ENCODE measurements at regions not wholly inside any gene's neighbourhood (a gene's known extent, or its start where the extent isn't known, plus 50 kb on each side); places are given as distances from the start of the nearest gene placed in this dataset.
"Not testable (repeated sequence)": the region's sequence is repeated elsewhere in the genome, so short reads cannot be mapped to it uniquely, and the experiment has no call there.

DNA sequence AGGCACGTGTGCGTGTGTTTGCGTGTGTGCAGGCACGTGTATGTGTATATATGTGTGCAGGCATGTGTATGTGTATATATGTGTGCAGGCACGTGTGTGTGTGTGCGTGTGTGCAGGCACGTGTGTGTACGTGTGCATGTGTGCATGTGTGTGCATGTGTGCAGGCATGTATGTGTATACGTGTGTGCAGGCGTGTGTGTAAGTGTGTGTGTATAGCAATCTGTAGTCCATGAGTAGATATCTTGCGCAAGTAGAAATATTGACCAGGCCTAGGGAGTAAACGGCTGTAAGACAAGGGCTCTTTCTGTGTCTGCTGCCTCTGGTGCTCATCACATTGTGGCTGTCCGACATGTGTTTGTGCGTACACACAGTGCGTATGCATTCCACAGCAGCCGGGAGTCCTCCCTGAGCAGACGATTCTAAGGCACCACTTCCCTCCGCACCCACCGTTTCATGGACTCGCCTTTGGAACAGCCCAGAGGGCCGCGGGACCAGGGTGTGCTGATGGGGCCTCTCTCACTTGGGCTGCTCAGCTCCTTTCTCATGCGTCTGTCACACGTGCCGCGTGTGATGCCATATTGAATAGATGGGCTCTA lies 167.6 kb downstream of the ERMARD start:
- DNase-seq (ENCODE audit: insufficient read length, low spot score) (no peak), FAIRE-seq (no peak)
- TF ChIP-seq, protein P1, sequence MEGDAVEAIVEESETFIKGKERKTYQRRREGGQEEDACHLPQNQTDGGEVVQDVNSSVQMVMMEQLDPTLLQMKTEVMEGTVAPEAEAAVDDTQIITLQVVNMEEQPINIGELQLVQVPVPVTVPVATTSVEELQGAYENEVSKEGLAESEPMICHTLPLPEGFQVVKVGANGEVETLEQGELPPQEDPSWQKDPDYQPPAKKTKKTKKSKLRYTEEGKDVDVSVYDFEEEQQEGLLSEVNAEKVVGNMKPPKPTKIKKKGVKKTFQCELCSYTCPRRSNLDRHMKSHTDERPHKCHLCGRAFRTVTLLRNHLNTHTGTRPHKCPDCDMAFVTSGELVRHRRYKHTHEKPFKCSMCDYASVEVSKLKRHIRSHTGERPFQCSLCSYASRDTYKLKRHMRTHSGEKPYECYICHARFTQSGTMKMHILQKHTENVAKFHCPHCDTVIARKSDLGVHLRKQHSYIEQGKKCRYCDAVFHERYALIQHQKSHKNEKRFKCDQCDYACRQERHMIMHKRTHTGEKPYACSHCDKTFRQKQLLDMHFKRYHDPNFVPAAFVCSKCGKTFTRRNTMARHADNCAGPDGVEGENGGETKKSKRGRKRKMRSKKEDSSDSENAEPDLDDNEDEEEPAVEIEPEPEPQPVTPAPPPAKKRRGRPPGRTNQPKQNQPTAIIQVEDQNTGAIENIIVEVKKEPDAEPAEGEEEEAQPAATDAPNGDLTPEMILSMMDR (IDR thresholded peaks at IDR 0.05; ENCODE audit: insufficient read depth, missing control alignments) = no peak

DNA sequence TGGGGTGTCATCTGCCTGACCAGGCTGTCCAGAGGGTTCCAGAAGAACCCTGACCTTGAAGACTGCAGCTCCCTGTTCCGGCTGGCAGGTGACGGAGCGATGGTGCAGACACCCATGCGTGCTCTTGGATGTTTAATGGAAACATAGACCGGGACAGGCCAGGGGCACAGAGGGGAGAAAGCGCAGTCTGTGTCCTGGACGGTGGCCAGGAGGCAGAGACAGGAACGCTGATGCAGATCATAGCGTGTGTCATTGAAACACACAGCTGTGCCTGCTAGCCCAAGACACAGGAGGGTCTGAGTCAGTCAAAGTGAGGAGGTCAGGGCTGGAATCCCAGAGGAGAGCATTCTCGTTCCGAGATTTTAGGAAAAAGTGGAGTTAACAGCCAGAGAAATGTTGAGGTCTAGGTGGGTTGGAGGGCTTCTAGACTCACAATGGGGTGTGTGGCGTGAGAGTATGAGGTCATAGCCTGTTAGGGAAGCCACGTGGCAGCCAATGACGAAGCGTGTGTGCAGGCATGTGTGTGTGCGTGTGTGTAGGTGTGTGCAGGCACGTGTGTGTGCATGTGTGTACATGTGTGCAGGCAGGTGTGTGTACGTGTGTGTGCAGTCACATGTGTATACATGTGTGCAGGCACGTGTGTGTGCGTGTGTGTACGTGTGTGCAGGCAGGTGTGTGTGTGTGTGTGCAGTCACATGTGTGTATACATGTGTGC lies 167.0 kb downstream of the ERMARD start:
- TF ChIP-seq, protein P1 (IDR thresholded peaks at IDR 0.05; ENCODE audit: insufficient read depth, missing control alignments) = no peak

DNA sequence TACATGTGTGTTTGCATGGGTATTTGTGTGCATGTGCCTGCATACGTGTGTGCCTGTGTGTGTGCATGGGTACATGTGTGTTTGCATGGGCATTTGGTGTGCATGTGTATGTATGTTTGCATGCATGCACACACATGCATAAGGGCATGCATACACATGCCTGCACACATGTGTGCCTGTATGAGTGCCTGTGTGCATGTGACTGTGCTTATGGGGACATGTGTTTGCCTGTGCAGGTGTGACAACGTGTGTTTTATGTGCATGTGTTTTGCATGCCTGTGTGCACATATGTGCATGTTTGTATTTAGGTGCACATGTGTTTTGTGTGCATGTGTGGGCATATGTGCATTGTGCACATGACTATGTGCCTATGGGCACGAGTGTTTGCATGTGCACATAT lies 165.7 kb downstream of the ERMARD start:
- DNase-seq (ENCODE audit: insufficient read length, low spot score) (no peak), FAIRE-seq (no peak)
- TF ChIP-seq, protein P1 (IDR thresholded peaks at IDR 0.05; ENCODE audit: insufficient read depth, missing control alignments) = no peak

More for the DNA sequence above, 167.0 kb downstream of the ERMARD start:
- FAIRE-seq (no peak), DNase-seq (ENCODE audit: insufficient read length, low spot score) (no peak)

GRCh38 chr6:169915769-169916550 lies 164.5 kb downstream of the ERMARD start:
- FAIRE-seq (no peak), DNase-seq (ENCODE audit: insufficient read length, low spot score) (no peak)
- TF ChIP-seq, protein P1 (IDR thresholded peaks at IDR 0.05; ENCODE audit: insufficient read depth, missing control alignments) = no peak

GRCh38 chr6:169913745-169914144 lies 162.3 kb downstream of the ERMARD start:
- FAIRE-seq; DNase-seq (ENCODE audit: insufficient read length, low spot score): not testable (repeated sequence)

GRCh38 chr6:169913096-169913638 lies 161.7 kb downstream of the ERMARD start:
- TF ChIP-seq, protein P1 (IDR thresholded peaks at IDR 0.05; ENCODE audit: insufficient read depth, missing control alignments) = no peak
- DNase-seq (ENCODE audit: insufficient read length, low spot score) (no peak), FAIRE-seq (no peak)

GRCh38 chr6:169912266-169913095 lies 161.1 kb downstream of the ERMARD start:
- DNase-seq (ENCODE audit: insufficient read length, low spot score) (no peak), FAIRE-seq (no peak)
- TF ChIP-seq, protein P1 (IDR thresholded peaks at IDR 0.05; ENCODE audit: insufficient read depth, missing control alignments) = no peak
